Cardiac fibroblast (primary cell): ENCODE measurements at regions not wholly inside any gene's neighbourhood (a gene's known extent, or its start where the extent isn't known, plus 50 kb on each side); places are given as distances from the start of the nearest gene placed in this dataset.

ENCODE experiments used
- DNase-seq, 2 donors: peaks; one replicate each; pipeline versions ENCODE4 v3.0.0 to v3.0.0-alpha.2; 2010; ENCODE audit warnings: low read depth in 2 of 2
- H3K4me3 ChIP-seq, 2 donors: replicated peaks in 1 of 2; 1 replicate in 1 of 2; 2 replicates in 1 of 2; pipeline ENCODE4 v1.5.1; 2011; ENCODE audit warnings: low read depth in 2 of 2, low read length in 2 of 2, mild to moderate bottlenecking in 2 of 2, moderate library complexity in 1 of 2
- CTCF ChIP-seq: IDR thresholded peaks from one replicate; pipeline ENCODE4 v1.5.1; 2011; ENCODE audit warnings: low read depth, mild to moderate bottlenecking, low read length, inconsistent platforms

DNA sequence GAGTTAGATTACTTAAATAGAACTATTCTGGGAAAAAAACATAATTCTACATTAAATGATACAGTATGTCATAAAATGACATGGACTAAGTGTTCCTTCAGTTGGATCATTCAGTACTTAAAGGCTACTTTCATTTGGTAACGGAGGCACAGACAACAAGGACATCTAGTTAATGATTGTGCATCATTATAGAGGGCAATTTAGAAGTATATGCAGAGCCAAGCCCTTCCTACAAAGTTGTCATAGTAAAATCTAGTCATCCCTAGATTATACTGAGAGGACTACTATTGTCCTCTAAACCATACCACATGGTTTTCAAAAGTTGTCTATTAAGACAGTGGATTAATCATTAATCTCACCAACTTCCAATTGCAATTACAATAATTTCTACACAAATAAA is 53.9 kb upstream of the STXBP5 start:
- no peak for TF ChIP-seq CTCF
- DNase-seq = no peak
- no peak overlapping the region for H3K4me3 ChIP-seq
